HG02938 (cell line): ENCODE measurements at regions not wholly inside any gene's neighbourhood (a gene's known extent, or its start where the extent isn't known, plus 50 kb on each side); places are given as distances from the start of the nearest gene placed in this dataset.

Experiments used
- ATAC-seq: cut with Tn5 transposase; IDR thresholded peaks from one replicate; pipeline ENCODE4 v1.9.1; 2021; ENCODE audit warnings: mild to moderate bottlenecking, moderate library complexity; ENCODE audit not compliant: unreplicated experiment

DNA sequence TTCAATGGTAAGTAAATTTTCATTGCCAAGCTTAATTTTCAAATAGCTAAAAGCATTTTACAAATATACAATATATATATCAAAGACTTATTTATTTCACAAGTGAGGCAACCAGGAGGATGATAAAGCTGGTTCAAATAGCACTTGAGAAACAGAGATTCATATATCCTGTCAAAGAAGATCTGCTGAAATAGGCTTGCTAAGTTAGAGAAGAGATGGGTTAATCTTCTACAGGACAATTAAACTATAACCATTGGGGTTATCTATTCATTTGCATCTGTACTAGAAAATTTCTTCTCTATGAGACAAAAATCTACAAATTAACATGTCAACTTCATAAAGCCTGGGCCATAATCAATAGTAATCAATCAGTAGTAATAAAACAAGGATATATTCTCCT, 637.7 kb upstream of the UBE2E2 start:
- ATAC-seq = peak; percentile 41

GRCh38 chr3:22568285-22568684, 634.8 kb upstream of the UBE2E2 start:
- no peak for ATAC-seq

GRCh38 chr3:22569570-22569969, 633.6 kb upstream of the UBE2E2 start:
- ATAC-seq = no peak

- no peak for ATAC-seq
These were observed 622.1 kb upstream of the UBE2E2 start for GRCh38 chr3:22581007-22581406.

- no peak for ATAC-seq
These were observed 620.9 kb upstream of the UBE2E2 start for GRCh38 chr3:22582266-22582665.

DNA sequence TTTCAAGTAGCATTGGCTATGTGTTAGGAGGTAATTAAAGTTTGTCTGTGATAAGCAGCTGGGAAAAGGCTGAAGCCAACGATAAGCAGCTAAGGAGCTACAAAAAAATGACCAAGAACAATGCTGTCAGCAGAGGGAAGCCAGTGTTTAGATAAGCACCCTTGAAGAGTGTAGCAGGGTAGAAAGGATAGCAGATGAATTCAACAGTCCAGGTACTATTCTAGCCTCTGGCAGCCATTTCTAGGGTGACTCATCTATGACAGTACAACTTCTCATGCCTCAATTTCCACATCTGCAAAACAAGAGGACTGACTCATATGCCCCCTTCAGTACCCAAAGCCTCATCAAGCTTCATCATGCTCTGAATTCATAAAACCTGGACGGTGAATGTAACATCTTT, 617.6 kb upstream of the UBE2E2 start:
- no peak for ATAC-seq

DNA sequence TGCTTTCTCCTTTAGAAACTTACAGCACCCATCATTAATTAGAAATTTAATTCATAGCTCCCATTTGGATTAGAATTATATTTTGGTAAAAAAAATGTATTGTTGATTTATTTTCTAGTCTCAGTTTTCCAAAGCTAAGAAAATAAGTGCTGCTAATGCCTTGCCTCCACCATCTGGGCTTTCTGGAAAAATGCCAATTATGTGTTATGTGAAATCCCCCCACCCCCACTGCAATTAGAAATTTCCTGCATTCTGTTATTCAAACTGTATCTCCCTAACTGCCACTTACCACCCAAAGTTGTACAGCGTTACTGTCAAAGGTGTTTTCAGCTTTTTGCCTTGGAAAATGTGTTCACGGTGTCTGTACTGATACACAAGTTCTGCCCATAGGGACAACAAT, 617.2 kb upstream of the UBE2E2 start:
- no peak for ATAC-seq

DNA sequence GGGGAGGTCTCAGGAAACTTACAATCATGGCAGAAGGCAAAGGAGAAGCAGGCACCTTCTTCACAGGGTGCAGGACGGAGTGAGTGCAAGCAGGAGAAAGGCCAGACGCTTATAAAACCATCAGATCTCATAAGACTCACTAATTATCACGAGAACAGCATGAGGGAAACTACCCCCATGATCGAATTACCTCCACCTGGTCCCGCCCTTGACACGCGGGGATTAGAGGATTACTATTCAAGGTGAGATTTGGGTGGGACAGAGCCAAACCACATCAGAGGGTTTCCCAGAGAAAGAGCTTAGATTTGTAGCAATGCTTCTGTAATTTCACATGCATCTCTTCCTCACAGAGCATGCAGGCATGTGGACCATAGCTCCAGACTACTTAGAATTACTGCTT, 615.7 kb upstream of the UBE2E2 start:
- ATAC-seq = no peak

- no peak for ATAC-seq
These were observed 609.5 kb upstream of the UBE2E2 start for GRCh38 chr3:22593638-22594037.

- ATAC-seq = no peak
These were observed 608.1 kb upstream of the UBE2E2 start for GRCh38 chr3:22594990-22595389.

DNA sequence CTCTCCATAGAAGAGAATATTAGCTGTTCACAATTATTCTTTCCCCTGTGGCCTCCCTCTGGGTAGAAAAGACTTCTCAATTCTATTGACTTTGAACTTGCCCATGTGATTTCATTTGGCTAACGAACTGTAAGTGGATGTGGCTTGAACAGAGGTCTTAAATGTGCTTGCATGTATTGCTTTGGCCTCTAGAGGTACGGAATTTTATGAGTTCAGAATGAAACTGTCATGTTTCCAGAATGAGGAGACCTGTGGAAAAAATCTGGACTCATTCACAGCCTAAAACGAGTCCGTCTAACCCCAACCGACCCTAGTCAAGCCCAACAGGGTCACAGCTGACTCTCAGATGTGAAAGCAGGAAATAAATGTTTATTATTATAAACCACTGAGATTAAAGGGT, 596.7 kb upstream of the UBE2E2 start:
- ATAC-seq = no peak

- no peak for ATAC-seq
These were observed 596.2 kb upstream of the UBE2E2 start for GRCh38 chr3:22606938-22607337.

DNA sequence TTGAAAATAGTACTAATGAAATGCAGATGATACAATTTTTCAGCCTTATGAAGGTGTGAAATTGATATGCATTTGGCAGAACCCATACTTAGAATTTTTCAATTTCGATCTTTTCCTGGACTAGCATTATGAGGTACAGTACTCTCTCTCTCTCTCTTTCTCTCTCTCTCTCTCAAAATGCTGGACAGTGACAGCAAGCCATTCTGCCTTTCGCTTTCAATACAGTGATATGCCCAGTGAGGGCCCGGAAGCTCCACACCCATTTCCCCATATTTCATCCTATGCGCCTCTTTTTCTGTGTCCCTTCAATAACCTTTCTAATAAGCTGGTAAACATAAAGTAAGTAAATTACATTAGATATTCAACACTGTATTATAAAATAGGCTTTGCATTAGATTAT, 595.0 kb upstream of the UBE2E2 start:
- no peak for ATAC-seq

DNA sequence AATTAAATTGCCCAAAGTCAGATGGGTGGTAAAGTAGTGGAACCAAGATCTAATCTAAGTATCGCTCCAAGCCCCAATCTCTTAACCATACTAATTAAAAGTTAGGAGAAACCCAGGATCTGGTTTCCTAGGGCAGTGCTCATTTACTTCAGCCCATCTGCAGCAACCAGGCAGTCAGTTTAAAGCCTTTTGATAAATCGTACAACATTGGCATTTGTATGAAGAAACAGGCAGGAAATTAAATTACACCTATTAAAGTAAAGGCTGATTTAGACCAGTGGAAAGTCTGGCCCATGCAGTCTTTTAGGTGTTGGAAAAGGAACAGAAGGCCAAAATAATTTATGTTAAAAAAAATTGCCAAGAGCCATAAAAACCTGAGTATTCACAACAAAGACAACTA, 594.4 kb upstream of the UBE2E2 start:
- no peak for ATAC-seq

- ATAC-seq = no peak
These were observed 594.0 kb upstream of the UBE2E2 start for GRCh38 chr3:22609139-22609538.

GRCh38 chr3:22612927-22613326, 590.2 kb upstream of the UBE2E2 start:
- ATAC-seq = no peak

DNA sequence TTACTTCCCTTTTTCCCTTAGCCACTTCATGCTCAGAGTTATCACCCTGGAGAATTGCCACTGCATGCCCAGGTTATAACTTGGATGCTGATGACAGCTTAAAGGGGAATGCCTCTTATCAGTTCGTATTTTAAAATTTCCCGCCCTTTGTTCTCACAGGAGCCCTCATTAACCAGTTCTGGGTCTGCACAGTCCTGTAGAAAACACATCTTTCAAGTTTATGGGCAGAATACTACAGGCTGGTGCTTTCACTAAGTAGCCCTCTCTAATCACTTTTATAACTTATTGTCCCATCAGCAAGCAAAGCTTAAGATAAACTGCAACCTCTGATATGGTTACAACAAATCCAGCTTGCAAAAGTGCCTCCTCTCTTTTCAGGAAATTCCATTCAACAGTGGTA, 587.3 kb upstream of the UBE2E2 start:
- no peak for ATAC-seq

DNA sequence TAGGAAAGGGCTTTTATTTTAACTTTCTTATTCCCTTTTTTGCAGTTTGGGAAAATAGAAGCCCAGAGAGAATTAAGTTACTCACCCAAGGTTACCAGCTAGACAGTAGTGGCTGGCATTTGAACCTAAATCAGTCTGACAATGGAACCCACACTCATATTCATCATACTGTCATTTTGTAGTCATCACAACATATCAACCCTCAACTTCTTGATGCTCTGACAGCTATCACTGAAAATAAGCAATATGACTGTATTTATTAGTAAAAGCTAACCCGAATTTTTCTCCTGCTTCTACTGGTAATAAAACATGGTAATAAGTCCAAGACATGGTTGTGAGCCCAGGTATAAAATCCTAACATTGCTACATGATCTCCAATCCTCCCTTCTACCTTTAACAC, 585.8 kb upstream of the UBE2E2 start:
- no peak for ATAC-seq

DNA sequence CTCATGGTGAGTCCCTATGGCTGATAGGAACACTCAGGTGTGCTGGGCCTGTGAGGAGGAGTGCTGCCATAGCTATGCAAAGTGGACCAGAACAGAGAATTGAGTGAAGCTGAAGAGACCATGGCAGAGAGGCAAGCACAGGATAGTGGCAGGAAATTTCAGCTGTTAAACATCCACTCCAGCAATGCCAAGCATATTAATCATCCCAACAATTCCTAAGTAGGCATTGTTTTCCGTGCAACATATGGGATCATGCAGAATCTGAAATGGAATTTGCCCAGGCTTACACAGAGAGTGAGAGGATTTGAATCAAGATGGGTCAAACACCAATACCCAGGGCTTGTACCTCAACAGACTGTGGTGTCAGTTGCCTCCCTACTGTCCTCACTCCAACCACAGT, 582.6 kb upstream of the UBE2E2 start:
- no peak for ATAC-seq

DNA sequence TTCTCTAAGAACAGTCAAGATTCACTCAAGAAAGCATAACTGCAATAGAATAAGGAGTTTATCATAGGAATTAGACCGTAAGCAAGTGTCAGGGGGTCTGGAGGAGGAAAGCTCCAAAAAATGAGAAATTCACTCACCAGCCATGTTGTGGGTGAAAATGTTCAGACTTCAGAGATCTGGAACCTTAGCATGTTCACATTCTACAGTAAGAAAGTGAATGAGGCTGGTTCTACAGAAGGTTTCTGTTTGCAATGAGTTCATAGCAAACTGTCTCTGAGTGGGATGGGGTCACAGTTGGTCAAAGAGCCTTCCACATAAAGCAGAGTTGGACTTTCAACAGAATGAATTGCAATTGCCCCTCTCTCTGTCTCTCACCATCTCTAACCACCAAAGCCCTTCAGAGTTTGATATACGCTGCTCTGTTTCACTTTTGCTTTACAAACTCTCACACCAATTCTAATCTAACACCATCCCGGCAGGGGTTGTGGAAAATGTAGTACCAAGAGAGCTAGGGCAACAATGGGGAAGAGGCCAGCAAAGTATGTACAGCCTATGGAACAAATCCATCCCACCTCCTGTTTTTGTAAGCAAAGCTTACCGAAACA, 581.8 kb upstream of the UBE2E2 start:
- no peak for ATAC-seq

- no peak for ATAC-seq
These were observed 575.1 kb upstream of the UBE2E2 start for GRCh38 chr3:22627993-22628499.

DNA sequence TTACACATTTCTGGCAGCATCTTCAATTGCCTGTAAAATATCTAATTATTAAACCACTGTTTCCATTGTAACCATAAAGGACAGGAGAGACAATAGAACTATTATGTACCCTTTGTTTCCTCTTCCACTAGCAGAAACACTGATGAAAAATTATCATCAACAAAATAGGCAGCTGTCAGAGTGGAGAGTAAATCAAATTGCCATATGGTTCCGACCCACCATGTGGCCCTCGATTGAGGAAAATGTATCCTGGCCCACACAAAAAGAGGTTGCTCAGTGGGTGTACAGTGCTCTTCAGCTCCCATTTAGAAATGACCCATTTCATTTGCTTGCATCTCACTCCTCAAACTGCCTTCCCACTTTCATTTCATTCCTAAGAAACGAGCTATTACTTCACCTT, 570.6 kb upstream of the UBE2E2 start:
- no peak for ATAC-seq

GRCh38 chr3:22634433-22634832, 568.7 kb upstream of the UBE2E2 start:
- no peak for ATAC-seq
